DOHH2 (cell line): ENCODE measurements at regions not wholly inside any gene's neighbourhood (a gene's known extent, or its start where the extent isn't known, plus 50 kb on each side); places are given as distances from the start of the nearest gene placed in this dataset.

Source experiments
- H3F3A ChIP-seq: fragments of 200-600 bp; sonication (generic), shearing (Covaris generic); 2 replicates; pipeline ENCODE4 v1.6.0; 2016; ENCODE audit warnings: antibody characterized with exemption, mild to moderate bottlenecking; ENCODE audit not compliant: control insufficient read depth, insufficient read depth
- H3K27ac ChIP-seq: fragments of 200-600 bp; sonication (generic); 2 replicates; pipeline ENCODE4 v1.5.1; 2014; ENCODE audit warnings: low read depth, mild to moderate bottlenecking, low read length, moderate library complexity
- H3K27me3 ChIP-seq: fragments of 200-600 bp; sonication (generic); 2 replicates; pipeline ENCODE4 v1.6.1; 2014; ENCODE audit warnings: mild to moderate bottlenecking, low read length, mixed read lengths; ENCODE audit not compliant: control insufficient read depth
- H3K36me3 ChIP-seq: fragments of 200-600 bp; sonication (generic); 2 replicates; pipeline ENCODE4 v1.6.1; 2014; ENCODE audit warnings: mild to moderate bottlenecking, low read length, moderate library complexity, mixed read lengths; ENCODE audit not compliant: control insufficient read depth
- H3K4me1 ChIP-seq: fragments of 200-600 bp; sonication (generic); 2 replicates; pipeline ENCODE4 v1.6.1; 2014; ENCODE audit warnings: mild to moderate bottlenecking, low read length, mixed read lengths; ENCODE audit not compliant: control insufficient read depth
- H3K4me2 ChIP-seq: fragments of 200-600 bp; sonication (generic); 2 replicates; pipeline ENCODE4 v1.6.0; 2014; ENCODE audit warnings: mild to moderate bottlenecking, low read length, moderate library complexity
- H3K4me3 ChIP-seq: fragments of 200-600 bp; sonication (generic); 2 replicates; pipeline ENCODE4 v1.5.1; 2014; ENCODE audit warnings: mild to moderate bottlenecking, low read length, mixed read lengths
- H3K79me2 ChIP-seq: fragments of 200-600 bp; sonication (generic); 2 replicates; pipeline ENCODE4 v1.6.1; 2014; ENCODE audit warnings: mild to moderate bottlenecking, low read length, mixed read lengths; ENCODE audit not compliant: control insufficient read depth
- H3K9me2 ChIP-seq: fragments of 200-600 bp; sonication (generic); replicated peaks from 2 replicates; pipeline ENCODE4 v1.6.1; 2014; ENCODE audit warnings: mild to moderate bottlenecking, low read length, mixed read lengths; ENCODE audit not compliant: control insufficient read depth
- H3K9me3 ChIP-seq: fragments of 200-600 bp; sonication (generic); 2 replicates; pipeline ENCODE4 v1.6.1; 2014; ENCODE audit warnings: antibody characterized with exemption, low read length, mixed read lengths; ENCODE audit not compliant: control insufficient read depth, insufficient read depth
- H4K20me1 ChIP-seq: fragments of 200-600 bp; sonication (generic); 2 replicates; pipeline ENCODE4 v1.6.0; 2014; ENCODE audit warnings: low read depth, mild to moderate bottlenecking, antibody characterized with exemption, low read length, moderate library complexity; ENCODE audit not compliant: control insufficient read depth, insufficient read depth
- EZH2phosphoT487 ChIP-seq: fragments of 200-600 bp; sonication (generic); IDR thresholded peaks from 2 replicates; pipeline ENCODE4 v1.6.1; 2017; ENCODE audit warnings: borderline replicate concordance, mild to moderate bottlenecking, antibody characterized with exemption, low read length, moderate library complexity, mixed read lengths
- TF ChIP-seq, protein P1 (sequence below): fragments of 200-600 bp; sonication (generic); IDR thresholded peaks from one replicate; pipeline ENCODE4 v1.5.1; 2014; ENCODE audit warnings: antibody characterized with exemption, mild to moderate bottlenecking, low read depth, low read length; ENCODE audit not compliant: poor library complexity, severe bottlenecking

DNA sequence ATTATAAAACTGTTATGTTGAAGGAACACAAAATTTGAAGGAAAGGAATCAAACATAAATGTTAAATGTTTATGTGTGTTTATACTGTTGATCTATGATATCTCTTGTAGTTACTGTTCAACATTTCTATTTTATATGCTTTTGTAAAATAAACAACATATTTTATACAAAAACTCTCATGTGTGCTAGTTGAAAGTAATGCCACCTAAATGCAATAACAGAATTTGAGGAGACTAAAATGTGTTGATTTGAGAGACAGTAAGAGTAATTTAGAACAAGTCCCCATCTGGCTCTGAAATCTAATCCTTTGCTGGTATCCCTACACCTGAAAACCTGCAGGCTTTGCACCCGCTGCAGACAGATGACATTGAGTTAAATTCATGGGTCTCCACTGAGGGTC, 95.7 kb upstream of the TOP3B start:
- H3K4me2 ChIP-seq, result no peak overlapping the region
- H3K4me1 ChIP-seq, result peaks cover 10% of the 10 kb centered on the region
- no peak overlapping the region for H3K27ac ChIP-seq
- no peaks in the 10 kb centered on the region for H3F3A ChIP-seq
- no peak for TF ChIP-seq EZH2phosphoT487
- TF ChIP-seq, protein P1, sequence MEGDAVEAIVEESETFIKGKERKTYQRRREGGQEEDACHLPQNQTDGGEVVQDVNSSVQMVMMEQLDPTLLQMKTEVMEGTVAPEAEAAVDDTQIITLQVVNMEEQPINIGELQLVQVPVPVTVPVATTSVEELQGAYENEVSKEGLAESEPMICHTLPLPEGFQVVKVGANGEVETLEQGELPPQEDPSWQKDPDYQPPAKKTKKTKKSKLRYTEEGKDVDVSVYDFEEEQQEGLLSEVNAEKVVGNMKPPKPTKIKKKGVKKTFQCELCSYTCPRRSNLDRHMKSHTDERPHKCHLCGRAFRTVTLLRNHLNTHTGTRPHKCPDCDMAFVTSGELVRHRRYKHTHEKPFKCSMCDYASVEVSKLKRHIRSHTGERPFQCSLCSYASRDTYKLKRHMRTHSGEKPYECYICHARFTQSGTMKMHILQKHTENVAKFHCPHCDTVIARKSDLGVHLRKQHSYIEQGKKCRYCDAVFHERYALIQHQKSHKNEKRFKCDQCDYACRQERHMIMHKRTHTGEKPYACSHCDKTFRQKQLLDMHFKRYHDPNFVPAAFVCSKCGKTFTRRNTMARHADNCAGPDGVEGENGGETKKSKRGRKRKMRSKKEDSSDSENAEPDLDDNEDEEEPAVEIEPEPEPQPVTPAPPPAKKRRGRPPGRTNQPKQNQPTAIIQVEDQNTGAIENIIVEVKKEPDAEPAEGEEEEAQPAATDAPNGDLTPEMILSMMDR, result no peak
- H3K9me3 ChIP-seq, result no peaks in the 10 kb centered on the region
- H3K9me2 ChIP-seq, result no peaks in the 10 kb centered on the region
- no peaks in the 10 kb centered on the region for H3K27me3 ChIP-seq
- no peaks in the 10 kb centered on the region for H4K20me1 ChIP-seq
- H3K79me2 ChIP-seq, result no peaks in the 10 kb centered on the region
- H3K4me3 ChIP-seq, result no peak overlapping the region
- H3K36me3 ChIP-seq, result no peaks in the 10 kb centered on the region

DNA sequence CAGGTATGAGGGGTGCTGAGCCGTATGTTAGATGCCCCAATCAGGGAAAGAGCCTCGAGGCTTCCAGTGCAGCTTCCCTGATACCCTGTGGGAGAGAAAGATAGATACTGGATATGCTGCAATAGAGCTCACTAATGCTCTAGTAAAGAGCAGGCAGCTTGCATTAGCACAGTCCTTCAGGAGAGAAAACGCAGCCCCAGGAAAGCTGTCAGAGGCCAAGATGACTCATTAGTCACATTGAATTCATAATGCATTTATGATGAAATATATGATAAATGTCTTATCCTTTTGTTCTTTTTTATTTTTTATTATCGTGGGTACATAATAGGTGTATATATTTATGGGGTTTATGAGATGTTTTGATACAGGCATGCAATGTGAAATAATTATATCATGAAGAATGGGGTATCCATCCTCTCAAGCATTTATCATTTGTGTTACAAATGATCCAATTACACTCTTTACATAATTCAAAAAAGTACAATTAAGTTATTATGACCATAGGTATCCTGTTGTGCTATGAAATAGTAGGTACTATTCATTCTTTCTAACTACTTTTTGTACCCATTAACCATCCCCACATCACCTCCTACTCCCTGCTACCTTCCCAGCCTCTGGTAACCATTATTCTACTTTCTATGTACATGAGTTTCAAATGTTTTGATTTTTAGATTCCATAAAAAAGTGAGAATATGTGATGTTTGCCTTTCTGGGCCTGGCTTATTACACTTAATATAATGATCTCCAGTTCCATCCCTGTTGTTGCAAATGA, 94.5 kb upstream of the TOP3B start:
- Histone ChIP-seq H3K27me3 (no peaks in the 10 kb centered on the region), H3K4me2 (no peak overlapping the region), H3K79me2 (no peaks in the 10 kb centered on the region), H3K27ac (no peak overlapping the region), H3K9me2 (no peaks in the 10 kb centered on the region), H3K36me3 (no peaks in the 10 kb centered on the region), H3K4me3 (no peak overlapping the region), H3K9me3 (no peaks in the 10 kb centered on the region), H3K4me1 (peaks cover 10% of the 10 kb centered on the region), H4K20me1 (no peaks in the 10 kb centered on the region), H3F3A (no peaks in the 10 kb centered on the region)
- TF ChIP-seq, protein P1, result no peak
- no peak for TF ChIP-seq EZH2phosphoT487

DNA sequence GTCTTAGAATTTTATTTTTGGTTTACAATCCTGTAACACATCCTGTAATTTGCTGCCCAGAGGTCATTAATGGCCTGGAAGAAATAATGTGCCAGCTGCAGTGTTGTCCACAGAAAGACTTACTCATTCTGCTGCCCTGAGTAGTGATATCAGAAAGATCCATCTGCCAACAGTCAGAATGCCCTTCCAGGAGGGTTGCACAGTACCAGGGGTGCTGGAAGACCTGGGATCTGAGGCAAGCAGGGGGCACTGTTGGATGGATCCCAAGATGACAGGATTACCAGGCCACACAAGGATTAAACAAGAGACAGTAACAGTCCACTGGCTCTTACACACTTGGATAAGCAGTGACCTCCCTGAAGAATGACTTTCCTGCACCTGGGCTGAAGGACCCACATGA, 93.8 kb upstream of the TOP3B start:
- Histone ChIP-seq H3K27me3 (no peaks in the 10 kb centered on the region), H3K4me3 (no peak overlapping the region), H3K4me1 (peaks cover 10% of the 10 kb centered on the region), H3K9me2 (no peaks in the 10 kb centered on the region), H3K27ac (no peak overlapping the region), H3K79me2 (no peaks in the 10 kb centered on the region), H3F3A (no peaks in the 10 kb centered on the region), H3K36me3 (no peaks in the 10 kb centered on the region), H3K4me2 (no peak overlapping the region), H4K20me1 (no peaks in the 10 kb centered on the region), H3K9me3 (no peaks in the 10 kb centered on the region)
- TF ChIP-seq, protein P1, result no peak
- TF ChIP-seq EZH2phosphoT487, result no peak
